Neural cell (in vitro differentiated cells): ENCODE measurements at regions not wholly inside any gene's neighbourhood (a gene's known extent, or its start where the extent isn't known, plus 50 kb on each side); places are given as distances from the start of the nearest gene placed in this dataset.

Source experiments
- H2AFZ ChIP-seq: fragments of 200-600, 300-800 bp; sonication (generic), shearing (Covaris generic); 2 replicates; pipeline ENCODE4 v1.6.0; 2014; ENCODE audit warnings: low read depth, mild to moderate bottlenecking, antibody characterized with exemption, low read length, moderate library complexity
- H3F3A ChIP-seq: fragments of 200-600 bp; shearing (Covaris generic); 2 replicates; pipeline ENCODE4 v1.6.1; 2016; ENCODE audit warnings: mild to moderate bottlenecking, moderate library complexity, mixed read lengths, antibody characterized with exemption, low read length; ENCODE audit not compliant: insufficient read depth, poor library complexity, severe bottlenecking
- H3K27ac ChIP-seq: fragments of 200-600, 300-800 bp; sonication (generic), shearing (Covaris generic); 2 replicates; pipeline ENCODE4 v1.5.1; 2014; ENCODE audit warnings: mild to moderate bottlenecking, low read length, moderate library complexity
- H3K27me3 ChIP-seq: fragments of 300-800, 200-600 bp; sonication (generic), shearing (Covaris generic); 2 replicates; pipeline ENCODE4 v1.6.0; 2014; ENCODE audit warnings: mild to moderate bottlenecking, low read depth, low read length, moderate library complexity; ENCODE audit not compliant: insufficient read depth
- H3K36me3 ChIP-seq: fragments of 300-800, 200-600 bp; sonication (generic), shearing (Covaris generic); 2 replicates; pipeline ENCODE4 v1.5.1; 2014; ENCODE audit warnings: mild to moderate bottlenecking, antibody characterized with exemption, low read length, moderate library complexity; ENCODE audit not compliant: insufficient read depth
- H3K4me2 ChIP-seq: fragments of 300-800, 200-600 bp; sonication (generic), shearing (Covaris generic); 2 replicates; pipeline ENCODE4 v1.6.0; 2014; ENCODE audit warnings: mild to moderate bottlenecking, low read length
- H3K4me3 ChIP-seq: fragments of 300-800, 200-600 bp; sonication (generic), shearing (Covaris generic); 2 replicates; pipeline ENCODE4 v1.5.1; 2014; ENCODE audit warnings: mild to moderate bottlenecking, low read length, moderate library complexity
- H3K79me2 ChIP-seq: fragments of 200-600 bp; shearing (Covaris generic); replicated peaks from 2 replicates; pipeline ENCODE4 v1.6.0; 2014; ENCODE audit warnings: mild to moderate bottlenecking, low read length, moderate library complexity; ENCODE audit not compliant: insufficient read depth
- H3K9ac ChIP-seq: fragments of 300-800, 200-600 bp; sonication (generic), shearing (Covaris generic); 2 replicates; pipeline ENCODE4 v1.6.1; 2016; ENCODE audit warnings: mild to moderate bottlenecking, low read length, mixed read lengths
- H3K9me2 ChIP-seq: fragments of 200-600 bp; shearing (Covaris generic); 2 replicates; pipeline ENCODE4 v1.6.1; 2016; ENCODE audit warnings: mild to moderate bottlenecking, low read length, mixed read lengths; ENCODE audit not compliant: insufficient read depth
- H3K9me3 ChIP-seq: fragments of 200-600, 300-800 bp; sonication (generic), shearing (Covaris generic); 2 replicates; pipeline ENCODE4 v1.6.1; 2016; ENCODE audit warnings: mild to moderate bottlenecking, mixed run types, low read length, moderate library complexity, mixed read lengths
- H4K20me1 ChIP-seq: fragments of 200-600 bp; shearing (Covaris generic); 2 replicates; pipeline ENCODE4 v1.6.1; 2016; ENCODE audit warnings: mild to moderate bottlenecking, mixed run types; ENCODE audit not compliant: insufficient read depth
- CTCF ChIP-seq: fragments of 450-650 bp; IDR thresholded peaks from 2 replicates; pipeline ENCODE4 v1.5.1; 2014; ENCODE audit warnings: antibody characterized with exemption, mild to moderate bottlenecking, moderate library complexity; ENCODE audit not compliant: poor library complexity, severe bottlenecking
- EP300 ChIP-seq: fragments of 450-650 bp; conservative IDR thresholded peaks from 2 replicates; pipeline ENCODE4 v1.6.1; 2014; ENCODE audit warnings: antibody characterized with exemption, mild to moderate bottlenecking, moderate library complexity; ENCODE audit not compliant: poor library complexity, severe bottlenecking
- EZH2 ChIP-seq: fragments of 200-600, 300-800 bp; shearing (Covaris generic), sonication (generic); IDR thresholded peaks from 2 replicates; pipeline ENCODE4 v1.6.1; 2014; ENCODE audit warnings: antibody characterized with exemption, low read length, borderline replicate concordance, mild to moderate bottlenecking; ENCODE audit not compliant: insufficient read depth, poor library complexity, severe bottlenecking
- MXI1 ChIP-seq: fragments of 450-650 bp; conservative IDR thresholded peaks from 2 replicates; pipeline ENCODE4 v1.6.1; 2014; ENCODE audit warnings: antibody characterized with exemption, mild to moderate bottlenecking; ENCODE audit not compliant: poor library complexity, severe bottlenecking
- RAD21 ChIP-seq: fragments of 450-650 bp; conservative IDR thresholded peaks from 2 replicates; pipeline ENCODE4 v1.6.1; 2014; ENCODE audit warnings: antibody characterized with exemption, mild to moderate bottlenecking, moderate library complexity
- SMC3 ChIP-seq: fragments of 450-650 bp; conservative IDR thresholded peaks from 2 replicates; pipeline ENCODE4 v1.6.1; 2014; ENCODE audit warnings: antibody characterized with exemption, mild to moderate bottlenecking, moderate library complexity; ENCODE audit not compliant: poor library complexity
- TAF1 ChIP-seq: IDR thresholded peaks from 2 replicates; pipeline ENCODE4 v1.6.1; 2012; ENCODE audit warnings: low read depth
- TF ChIP-seq, protein P1 (sequence below): IDR thresholded peaks from 2 replicates; pipeline ENCODE4 v1.6.1; 2012; ENCODE audit warnings: borderline replicate concordance

DNA sequence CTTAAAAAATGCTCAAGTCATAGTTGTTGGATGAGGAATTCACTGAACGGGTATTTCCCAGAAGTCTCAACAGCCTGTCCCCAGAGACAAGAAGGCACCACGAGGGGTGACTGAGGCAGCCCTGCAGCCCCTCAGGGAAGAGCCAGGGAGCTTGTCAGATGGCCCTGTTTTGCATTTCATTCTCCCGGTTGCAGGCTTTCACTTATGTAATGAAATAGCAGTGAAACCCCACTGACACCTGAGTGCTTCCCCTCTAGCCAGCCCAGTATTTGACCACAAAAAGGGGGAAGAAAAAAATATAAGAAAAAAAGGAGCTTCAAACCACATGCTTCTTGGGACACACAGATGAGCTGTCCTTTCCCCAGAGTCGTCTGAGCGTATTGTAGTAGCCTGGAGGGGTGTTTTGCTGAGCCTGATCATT is 75.3 kb upstream of the IL12B start:
- H2AFZ ChIP-seq, result no peak overlapping the region
- no peaks in the 10 kb centered on the region for H3F3A ChIP-seq
- no peaks in the 10 kb centered on the region for H3K27me3 ChIP-seq
- no peak overlapping the region for H3K9ac ChIP-seq
- TF ChIP-seq CTCF, result no peak
- H4K20me1 ChIP-seq, result no peaks in the 10 kb centered on the region
- H3K4me2 ChIP-seq, result no peak overlapping the region
- H3K79me2 ChIP-seq, result no peaks in the 10 kb centered on the region
- H3K9me3 ChIP-seq, result no peaks in the 10 kb centered on the region
- H3K4me3 ChIP-seq, result no peak overlapping the region
- no peak overlapping the region for H3K27ac ChIP-seq
- no peaks in the 10 kb centered on the region for H3K9me2 ChIP-seq
- no peaks in the 10 kb centered on the region for H3K36me3 ChIP-seq

GRCh38 chr5:159406571-159406970 is 76.3 kb upstream of the IL12B start:
- H3K79me2 ChIP-seq, result no peaks in the 10 kb centered on the region
- no peak overlapping the region for H3K27ac ChIP-seq
- H3K9ac ChIP-seq, result no peak overlapping the region
- H3K4me3 ChIP-seq, result no peak overlapping the region
- no peak overlapping the region for H2AFZ ChIP-seq
- no peaks in the 10 kb centered on the region for H3K27me3 ChIP-seq
- H3K9me3 ChIP-seq, result no peaks in the 10 kb centered on the region
- H3K4me2 ChIP-seq, result no peak overlapping the region
- no peaks in the 10 kb centered on the region for H4K20me1 ChIP-seq
- no peaks in the 10 kb centered on the region for H3F3A ChIP-seq
- no peaks in the 10 kb centered on the region for H3K9me2 ChIP-seq
- TF ChIP-seq EP300, result no peak
- TF ChIP-seq EZH2, result no peak
- TF ChIP-seq TAF1, result no peak
- no peak for TF ChIP-seq SMC3
- TF ChIP-seq, protein P1, sequence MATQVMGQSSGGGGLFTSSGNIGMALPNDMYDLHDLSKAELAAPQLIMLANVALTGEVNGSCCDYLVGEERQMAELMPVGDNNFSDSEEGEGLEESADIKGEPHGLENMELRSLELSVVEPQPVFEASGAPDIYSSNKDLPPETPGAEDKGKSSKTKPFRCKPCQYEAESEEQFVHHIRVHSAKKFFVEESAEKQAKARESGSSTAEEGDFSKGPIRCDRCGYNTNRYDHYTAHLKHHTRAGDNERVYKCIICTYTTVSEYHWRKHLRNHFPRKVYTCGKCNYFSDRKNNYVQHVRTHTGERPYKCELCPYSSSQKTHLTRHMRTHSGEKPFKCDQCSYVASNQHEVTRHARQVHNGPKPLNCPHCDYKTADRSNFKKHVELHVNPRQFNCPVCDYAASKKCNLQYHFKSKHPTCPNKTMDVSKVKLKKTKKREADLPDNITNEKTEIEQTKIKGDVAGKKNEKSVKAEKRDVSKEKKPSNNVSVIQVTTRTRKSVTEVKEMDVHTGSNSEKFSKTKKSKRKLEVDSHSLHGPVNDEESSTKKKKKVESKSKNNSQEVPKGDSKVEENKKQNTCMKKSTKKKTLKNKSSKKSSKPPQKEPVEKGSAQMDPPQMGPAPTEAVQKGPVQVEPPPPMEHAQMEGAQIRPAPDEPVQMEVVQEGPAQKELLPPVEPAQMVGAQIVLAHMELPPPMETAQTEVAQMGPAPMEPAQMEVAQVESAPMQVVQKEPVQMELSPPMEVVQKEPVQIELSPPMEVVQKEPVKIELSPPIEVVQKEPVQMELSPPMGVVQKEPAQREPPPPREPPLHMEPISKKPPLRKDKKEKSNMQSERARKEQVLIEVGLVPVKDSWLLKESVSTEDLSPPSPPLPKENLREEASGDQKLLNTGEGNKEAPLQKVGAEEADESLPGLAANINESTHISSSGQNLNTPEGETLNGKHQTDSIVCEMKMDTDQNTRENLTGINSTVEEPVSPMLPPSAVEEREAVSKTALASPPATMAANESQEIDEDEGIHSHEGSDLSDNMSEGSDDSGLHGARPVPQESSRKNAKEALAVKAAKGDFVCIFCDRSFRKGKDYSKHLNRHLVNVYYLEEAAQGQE, result no peak
- TF ChIP-seq MXI1, result no peak
- H3K36me3 ChIP-seq, result no peaks in the 10 kb centered on the region

- H3K27ac ChIP-seq, result no peak overlapping the region
- H3K4me3 ChIP-seq, result no peak overlapping the region
- no peak overlapping the region for H3K9ac ChIP-seq
- no peak overlapping the region for H2AFZ ChIP-seq
- H3F3A ChIP-seq, result no peaks in the 10 kb centered on the region
- H3K9me2 ChIP-seq, result no peaks in the 10 kb centered on the region
- H3K4me2 ChIP-seq, result no peak overlapping the region
- no peaks in the 10 kb centered on the region for H4K20me1 ChIP-seq
- no peaks in the 10 kb centered on the region for H3K79me2 ChIP-seq
- H3K27me3 ChIP-seq, result no peaks in the 10 kb centered on the region
- no peaks in the 10 kb centered on the region for H3K36me3 ChIP-seq
- no peaks in the 10 kb centered on the region for H3K9me3 ChIP-seq
- TF ChIP-seq, protein P1, result no peak
- no peak for TF ChIP-seq EZH2
- TF ChIP-seq RAD21, result no peak
- no peak for TF ChIP-seq EP300
- TF ChIP-seq CTCF, result no peak
Observed at GRCh38 chr5:159409801-159410200, 79.5 kb upstream of the IL12B start.
